HG03060 (cell line): ENCODE measurements at regions not wholly inside any gene's neighbourhood (a gene's known extent, or its start where the extent isn't known, plus 50 kb on each side); places are given as distances from the start of the nearest gene placed in this dataset.

Experiments used
- ATAC-seq: cut with Tn5 transposase; IDR thresholded peaks from one replicate; pipeline ENCODE4 v1.9.1; 2021; ENCODE audit warnings: low read depth, moderate number of reproducible peaks; ENCODE audit not compliant: unreplicated experiment

- no peak for ATAC-seq
Measured at GRCh38 chr2:23120161-23120560, 264.8 kb upstream of the KLHL29 start.

- ATAC-seq = no peak
Measured at GRCh38 chr2:23121968-23122648, 262.9 kb upstream of the KLHL29 start.

GRCh38 chr2:23122681-23123215 lies 262.2 kb upstream of the KLHL29 start:
- ATAC-seq = no peak

- no peak for ATAC-seq
Measured at GRCh38 chr2:23123686-23124085, 261.3 kb upstream of the KLHL29 start.

GRCh38 chr2:23124214-23124750 lies 260.7 kb upstream of the KLHL29 start:
- ATAC-seq = no peak

- ATAC-seq = no peak
Measured at GRCh38 chr2:23127465-23127864, 257.5 kb upstream of the KLHL29 start.

- ATAC-seq = no peak
Measured at GRCh38 chr2:23128684-23129292, 256.2 kb upstream of the KLHL29 start.

- no peak for ATAC-seq
Measured at GRCh38 chr2:23131066-23131575, 253.9 kb upstream of the KLHL29 start.

GRCh38 chr2:23132000-23132399 lies 253.0 kb upstream of the KLHL29 start:
- ATAC-seq = no peak

GRCh38 chr2:23132823-23133595 lies 252.0 kb upstream of the KLHL29 start:
- no peak for ATAC-seq

- no peak for ATAC-seq
Measured at GRCh38 chr2:23134726-23135125, 250.3 kb upstream of the KLHL29 start.

- ATAC-seq = no peak
Measured at GRCh38 chr2:23135481-23136100, 249.4 kb upstream of the KLHL29 start.

GRCh38 chr2:23137166-23137565 lies 247.8 kb upstream of the KLHL29 start:
- ATAC-seq = no peak

- no peak for ATAC-seq
Measured at GRCh38 chr2:23138701-23139100, 246.3 kb upstream of the KLHL29 start.

- ATAC-seq = no peak
Measured at GRCh38 chr2:23145460-23145859, 239.5 kb upstream of the KLHL29 start.

- ATAC-seq = no peak
Measured at GRCh38 chr2:23146011-23146410, 239.0 kb upstream of the KLHL29 start.

- ATAC-seq = no peak
Measured at GRCh38 chr2:23148342-23148741, 236.6 kb upstream of the KLHL29 start.

GRCh38 chr2:23149777-23150176 lies 235.2 kb upstream of the KLHL29 start:
- ATAC-seq = no peak

GRCh38 chr2:23153484-23153883 lies 231.5 kb upstream of the KLHL29 start:
- ATAC-seq = no peak

GRCh38 chr2:23155022-23155421 lies 230.0 kb upstream of the KLHL29 start:
- no peak for ATAC-seq
